IMR-90 (cell line): ENCODE measurements at regions not wholly inside any gene's neighbourhood (a gene's known extent, or its start where the extent isn't known, plus 50 kb on each side); places are given as distances from the start of the nearest gene placed in this dataset.

Experiments used
- ATAC-seq: fragments of 200-7000 bp; cut with Tn5 transposase; 2 replicates; pipeline ENCODE4 v1.9.1; 2020; ENCODE audit warnings: low read depth, mild to moderate bottlenecking, moderate library complexity
- BruUV-seq: library from RNA; stranded (reverse); fragments of 400-500 nt; replicated peaks from 2 replicates; lab custom pipeline; 2021; lab: Mats Ljungman, UMichigan
- CTCF ChIA-PET: fragments of 300-600 bp; formaldehyde crosslinking; extraction: SDS; loops from one replicate; lab custom pipeline; 2021; ENCODE audit warnings: antibody characterized with exemption; lab: Yijun Ruan, JAX
- POLR2A ChIA-PET: fragments of 300-600 bp; sonication (Branson Sonifier 250); formaldehyde crosslinking; loops from one replicate; lab custom pipeline; 2022; ENCODE audit warnings: antibody characterized with exemption; ENCODE audit not compliant: unreplicated experiment; lab: Charles Lee
- DNase-seq: peaks from one replicate; pipeline ENCODE4 v3.0.0; 2013
- H2AFZ ChIP-seq: replicated peaks from 2 replicates; pipeline ENCODE3; 2013; ENCODE audit warnings: low read length, mild to moderate bottlenecking; ENCODE audit not compliant: poor library complexity
- H2AK5ac ChIP-seq: 2 replicates; pipeline ENCODE4 v1.6.1; 2013; ENCODE audit warnings: low read depth, low read length, inconsistent platforms
- H2AK9ac ChIP-seq: replicated peaks from 2 replicates; pipeline ENCODE3; 2013; ENCODE audit warnings: mild to moderate bottlenecking, low read depth, low read length, moderate library complexity; ENCODE audit not compliant: poor library complexity
- H2BK120ac ChIP-seq: 2 replicates; pipeline ENCODE4 v1.6.1; 2013; ENCODE audit warnings: low read depth, low read length, inconsistent platforms
- H2BK15ac ChIP-seq: 3 replicates; pipeline ENCODE4 v1.6.1; 2013; ENCODE audit warnings: low read depth, low read length, inconsistent platforms
- H2BK20ac ChIP-seq: 2 replicates; pipeline ENCODE4 v1.6.1; 2013; ENCODE audit warnings: low read depth, mild to moderate bottlenecking, inconsistent platforms, low read length, moderate library complexity
- H2BK5ac ChIP-seq: 2 replicates; pipeline ENCODE4 v1.6.1; 2013; ENCODE audit warnings: mild to moderate bottlenecking, low read depth, low read length, inconsistent platforms; ENCODE audit not compliant: poor library complexity, severe bottlenecking
- H3K14ac ChIP-seq: replicated peaks from 2 replicates; pipeline ENCODE4 v1.6.1; 2013; ENCODE audit warnings: low read depth, low read length, inconsistent platforms
- H3K18ac ChIP-seq: 2 replicates; pipeline ENCODE4 v1.6.1; 2013; ENCODE audit warnings: low read depth, low read length, control low read depth
- H3K23ac ChIP-seq: 2 replicates; pipeline ENCODE4 v1.6.1; 2013; ENCODE audit warnings: low read depth, low read length, inconsistent platforms
- H3K27ac ChIP-seq: 2 replicates; pipeline ENCODE4 v1.5.1; 2013; ENCODE audit warnings: mild to moderate bottlenecking, control low read depth, low read length; ENCODE audit not compliant: insufficient read depth
- H3K27me3 ChIP-seq: 2 replicates; pipeline ENCODE4 v1.6.1; 2013; ENCODE audit warnings: low read length; ENCODE audit not compliant: control insufficient read depth, insufficient read depth
- H3K36me3 ChIP-seq: 2 replicates; pipeline ENCODE4 v1.6.1; 2013; ENCODE audit warnings: low read length, mixed read lengths; ENCODE audit not compliant: control insufficient read depth, insufficient read depth
- H3K4ac ChIP-seq: 2 replicates; pipeline ENCODE4 v1.6.1; 2013; ENCODE audit warnings: low read depth, low read length, inconsistent platforms
- H3K4me1 ChIP-seq: 2 replicates; pipeline ENCODE4 v1.6.1; 2013; ENCODE audit warnings: low read length, mixed read lengths; ENCODE audit not compliant: control insufficient read depth, insufficient read depth
- H3K4me2 ChIP-seq: 2 replicates; pipeline ENCODE4 v1.6.1; 2013; ENCODE audit warnings: low read depth, mild to moderate bottlenecking, control low read depth, low read length, moderate library complexity
- H3K4me3 ChIP-seq: 2 replicates; pipeline ENCODE4 v1.5.1; 2013; ENCODE audit warnings: low read depth, mild to moderate bottlenecking, control low read depth, low read length, moderate library complexity; ENCODE audit not compliant: insufficient read depth
- H3K56ac ChIP-seq: 2 replicates; pipeline ENCODE4 v1.6.1; 2013; ENCODE audit warnings: low read length, inconsistent platforms; ENCODE audit not compliant: insufficient read depth; ENCODE audit errors: extremely low read depth
- H3K79me1 ChIP-seq, 2 experiments: 2 replicates each; pipeline ENCODE4 v1.6.1; 2013; ENCODE audit warnings: low read length in 2 of 2, inconsistent platforms in 1 of 2, low read depth in 1 of 2
- H3K9ac ChIP-seq: 2 replicates; pipeline ENCODE4 v1.6.1; 2013; ENCODE audit warnings: low read depth, low read length, control low read depth
- H3K9me1 ChIP-seq: 2 replicates; pipeline ENCODE4 v1.6.1; 2013; ENCODE audit warnings: low read length, inconsistent platforms; ENCODE audit not compliant: insufficient read depth
- H3K9me3 ChIP-seq: 2 replicates; pipeline ENCODE4 v1.6.1; 2013; ENCODE audit warnings: low read length; ENCODE audit not compliant: control insufficient read depth, insufficient read depth
- H4K20me1 ChIP-seq: 2 replicates; pipeline ENCODE4 v1.6.1; 2013; ENCODE audit warnings: low read length, inconsistent platforms; ENCODE audit not compliant: insufficient read depth
- H4K5ac ChIP-seq: 2 replicates; pipeline ENCODE4 v1.6.1; 2013; ENCODE audit warnings: mild to moderate bottlenecking, low read depth, low read length, control low read depth
- H4K8ac ChIP-seq, 2 experiments: 2 replicates each; pipeline ENCODE4 v1.6.1; 2013; ENCODE audit warnings: low read depth in 2 of 2, low read length in 2 of 2, control low read depth in 1 of 2, inconsistent platforms in 1 of 2
- H4K91ac ChIP-seq: 2 replicates; pipeline ENCODE4 v1.6.1; 2013; ENCODE audit warnings: low read depth, low read length, inconsistent platforms; ENCODE audit not compliant: insufficient read depth
- CHD1 ChIP-seq: IDR thresholded peaks from 2 replicates; pipeline ENCODE4 v1.6.1; 2012; ENCODE audit warnings: low read depth, low read length, improper control_type of control experiment
- FOS ChIP-seq: fragments of 150-350 bp; IDR thresholded peaks from 2 replicates; pipeline ENCODE4 v1.6.1; 2016; ENCODE audit warnings: low read depth, low read length
- MAFK ChIP-seq: IDR thresholded peaks from 2 replicates; pipeline ENCODE4 v1.6.1; 2012; ENCODE audit warnings: low read depth, low read length, improper control_type of control experiment
- MAZ ChIP-seq: IDR thresholded peaks from 2 replicates; pipeline ENCODE4 v1.6.1; 2012; ENCODE audit warnings: low read depth, mild to moderate bottlenecking, low read length, improper control_type of control experiment, moderate library complexity, borderline replicate concordance
- POLR2A ChIP-seq: IDR thresholded peaks from 2 replicates; pipeline ENCODE4 v1.6.1; 2012; ENCODE audit warnings: mild to moderate bottlenecking, low read depth, low read length
- RCOR1 ChIP-seq: IDR thresholded peaks from 2 replicates; pipeline ENCODE4 v1.6.1; 2012; ENCODE audit warnings: mild to moderate bottlenecking, low read length, improper control_type of control experiment; ENCODE audit not compliant: insufficient replicate concordance
- SMC3 ChIP-seq: fragments of 150-350 bp; IDR thresholded peaks from 2 replicates; pipeline ENCODE4 v1.6.1; 2016; ENCODE audit warnings: low read depth, mild to moderate bottlenecking, antibody characterized with exemption, low read length, moderate library complexity
- WGBS, 2 experiments: methylation state at CpG; one replicate each; pipeline versions ENCODE4 v1.1.5 to v1.1.7; 2013; ENCODE audit warnings: missing lambda C conversion rate in 2 of 2; ENCODE audit not compliant: insufficient read length in 1 of 2; ENCODE audit errors: extremely low coverage in 2 of 2; 5-methylcytosine and 5-hydroxymethylcytosine counted together
- dilution Hi-C: fragments of 300-500 bp; cut with HindIII; formaldehyde crosslinking; loops from one replicate; pipeline ENCODE4 v1.14.3; 2018; ENCODE audit warnings: low sequenced_read_pairs; ENCODE audit not compliant: unreplicated experiment
- in situ Hi-C: fragments of 300-500 bp; cut with MboI; formaldehyde crosslinking; loops from 3 replicates; pipeline ENCODE4 v1.14.3; 2019; ENCODE audit warnings: low sequenced_read_pairs, inconsistent platforms, mixed read lengths
- intact Hi-C: fragments of 100-400 bp; cut with micrococcal nuclease; formaldehyde crosslinking; loops from 2 replicates; pipeline ENCODE4 v1.10.0; 2022

DNA sequence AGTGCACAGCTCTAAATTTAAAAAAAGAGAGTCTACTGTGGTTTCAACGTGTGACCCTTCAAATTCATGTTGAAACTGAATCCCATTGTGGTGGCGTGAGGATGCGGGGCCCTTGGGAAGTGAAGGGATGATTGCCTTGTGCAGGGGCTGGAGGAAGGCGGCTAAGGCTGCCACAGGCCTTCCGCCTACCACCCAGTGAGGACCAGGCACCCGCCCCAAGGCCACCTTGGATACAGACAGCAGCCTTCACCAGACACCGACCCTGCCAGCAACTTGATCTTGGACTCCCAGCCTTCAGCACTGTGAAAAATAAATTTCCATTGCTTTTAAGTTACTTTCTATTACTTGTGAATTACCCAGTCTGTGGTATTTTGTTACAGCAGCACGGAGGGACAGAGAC, 103.4 kb upstream of the TMEM18 start:
- Histone ChIP-seq H4K5ac (no peak overlapping the region), H4K8ac (no peak overlapping the region), H3K4me3 (no peak overlapping the region), H3K9me3 (peaks cover 29% of the 10 kb centered on the region), H3K36me3 (no peaks in the 10 kb centered on the region), H3K14ac (no peak overlapping the region), H3K4me1 (no peaks in the 10 kb centered on the region), H2AK5ac (no peak overlapping the region), H3K9ac (no peak overlapping the region), H2BK15ac (no peak overlapping the region), H4K20me1 (no peaks in the 10 kb centered on the region), H2AFZ (no peak overlapping the region), H3K27ac (no peak overlapping the region), H3K4me2 (no peak overlapping the region), H2BK5ac (no peak overlapping the region), H4K91ac (no peak overlapping the region), H2AK9ac (no peak overlapping the region), H3K79me1 (no peaks in the 10 kb centered on the region), H3K18ac (no peak overlapping the region), H3K27me3 (no peaks in the 10 kb centered on the region), H3K9me1 (no peaks in the 10 kb centered on the region), H3K4ac (no peak overlapping the region), H3K56ac (no peak overlapping the region), H3K23ac (no peak overlapping the region), H2BK120ac (no peak overlapping the region), H2BK20ac (no peak overlapping the region)
- TF ChIP-seq CHD1 (no peak), SMC3 (no peak), FOS (no peak), MAZ (no peak), MAFK (no peak), POLR2A (no peak), RCOR1 (no peak)
- dilution Hi-C loops: no loop called here
- no CpG with 5 or more reads among the region's 8 CpGs for WGBS, 2 experiments
- BruUV-seq: no TSS peak
- ChIA-PET POLR2A (no interaction called here), CTCF (interaction anchor here (0.6 kb wide), 1 partner anchor 91 kb away, joined by 4 read pairs; no protein-coding TSS in a partner anchor)
- intact Hi-C loops: no loop called here
- DNase-seq: no peak
- in situ Hi-C loops: no loop called here
- no peak for ATAC-seq
